Prostate gland (tissue), 2 donors: ENCODE measurements at regions not wholly inside any gene's neighbourhood (a gene's known extent, or its start where the extent isn't known, plus 50 kb on each side); places are given as distances from the start of the nearest gene placed in this dataset.

Source experiments
- CTCF ChIP-seq, 4 experiments: fragments of 200-600 bp in 2 of 4; fragments of 450-650 bp in 2 of 4; sonication (generic) in 2 of 4; IDR thresholded peaks; 1 replicate in 3 of 4; 2 replicates in 1 of 4; pipeline ENCODE4 v1.5.1; 2016 to 2019; ENCODE audit warnings: antibody characterized with exemption in 4 of 4, mild to moderate bottlenecking in 2 of 4, moderate library complexity in 2 of 4
- POLR2A ChIP-seq: fragments of 450-650 bp; IDR thresholded peaks from one replicate; pipeline ENCODE4 v1.6.1; 2016; ENCODE audit warnings: antibody characterized with exemption, mild to moderate bottlenecking
- POLR2AphosphoS5 ChIP-seq: sonication (generic); formaldehyde crosslinking; IDR thresholded peaks from one replicate; pipeline ENCODE4 v1.6.1; 2017; ENCODE audit warnings: antibody characterized with exemption

GRCh38 chrY:8386053-8386452, 951.2 kb upstream of the TSPY4 start:
- TF ChIP-seq POLR2A, result no peak
- TF ChIP-seq CTCF (IDR thresholded peaks at IDR 0.05), result no peak
- no peak for TF ChIP-seq POLR2AphosphoS5
